Smooth muscle cell (in vitro differentiated cells): ENCODE measurements at regions not wholly inside any gene's neighbourhood (a gene's known extent, or its start where the extent isn't known, plus 50 kb on each side); places are given as distances from the start of the nearest gene placed in this dataset.

Experiments used
- DNase-seq: peaks from one replicate; lab custom pipeline; 2025; ENCODE audit not compliant: unreplicated experiment; lab: John Stamatoyannopoulos, UW
- H2AFZ ChIP-seq: fragments of 200-600 bp; sonication (generic); 2 replicates; pipeline ENCODE4 v1.6.0; 2016; ENCODE audit warnings: antibody characterized with exemption, low read depth, mild to moderate bottlenecking
- H3F3A ChIP-seq: fragments of 200-600 bp; sonication (generic); 2 replicates; pipeline ENCODE4 v1.6.0; 2017; ENCODE audit warnings: antibody characterized with exemption, low read depth
- H3K27ac ChIP-seq: fragments of 200-600 bp; sonication (generic); 2 replicates; pipeline ENCODE4 v1.5.1; 2016; ENCODE audit warnings: low read depth, mild to moderate bottlenecking
- H3K27me3 ChIP-seq: fragments of 200-600 bp; sonication (generic); 2 replicates; pipeline ENCODE4 v1.6.1; 2016; ENCODE audit warnings: low read depth, mild to moderate bottlenecking
- H3K36me3 ChIP-seq: fragments of 200-600 bp; sonication (generic); 2 replicates; pipeline ENCODE4 v1.5.1; 2016; ENCODE audit warnings: low read depth
- H3K4me1 ChIP-seq: fragments of 200-600 bp; sonication (generic); 2 replicates; pipeline ENCODE4 v1.5.1; 2016; ENCODE audit warnings: low read depth
- H3K4me2 ChIP-seq: fragments of 200-600 bp; sonication (generic); 2 replicates; pipeline ENCODE4 v1.6.0; 2016; ENCODE audit warnings: mild to moderate bottlenecking
- H3K4me3 ChIP-seq: fragments of 200-600 bp; sonication (generic); 2 replicates; pipeline ENCODE4 v1.5.1; 2016; ENCODE audit warnings: mild to moderate bottlenecking
- H3K79me2 ChIP-seq: fragments of 200-600 bp; sonication (generic); 2 replicates; pipeline ENCODE4 v1.6.0; 2016; ENCODE audit warnings: low read depth, mild to moderate bottlenecking
- H3K9ac ChIP-seq: fragments of 200-600 bp; sonication (generic); 2 replicates; pipeline ENCODE4 v1.6.0; 2016; ENCODE audit warnings: low read depth
- H3K9me3 ChIP-seq: fragments of 200-600 bp; sonication (generic); replicated peaks from 2 replicates; pipeline ENCODE4 v1.5.1; 2016; ENCODE audit warnings: low read depth
- H4K20me1 ChIP-seq: fragments of 200-600 bp; sonication (generic); 2 replicates; pipeline ENCODE4 v1.6.0; 2016; ENCODE audit warnings: low read depth
- WGBS: methylation state at CpG from one replicate; pipeline ENCODE4 v1.1.7; 2016; ENCODE audit warnings: low lambda C conversion rate; 5-methylcytosine and 5-hydroxymethylcytosine counted together
- TF ChIP-seq, protein P1 (sequence below): fragments of 200-600 bp; sonication (generic); IDR thresholded peaks from 2 replicates; pipeline ENCODE4 v1.5.1; 2017; ENCODE audit warnings: borderline replicate concordance, mild to moderate bottlenecking, antibody characterized with exemption; ENCODE audit not compliant: insufficient read depth, poor library complexity, severe bottlenecking

DNA sequence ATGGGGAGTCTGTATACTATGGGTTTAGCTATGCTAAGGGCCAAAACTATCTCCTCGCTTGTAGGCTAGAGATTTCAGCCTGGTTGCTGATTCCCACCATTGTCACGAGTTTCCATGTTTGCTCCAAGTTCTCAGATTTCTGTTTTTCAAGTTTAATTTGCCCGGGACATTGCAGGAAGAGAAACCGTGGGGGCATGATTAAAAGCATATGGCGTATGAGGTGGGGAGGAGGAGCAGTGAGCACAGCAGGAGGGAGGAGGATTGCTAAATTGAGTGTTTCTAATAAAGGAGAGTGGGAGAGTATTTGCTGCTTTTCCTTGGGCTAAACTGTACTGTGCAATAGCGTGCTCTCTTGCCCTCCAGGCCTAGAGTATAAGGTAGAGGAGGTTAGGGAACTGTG lies 558.4 kb downstream of the METTL15 start:
- no peaks in the 10 kb centered on the region for H3K27me3 ChIP-seq
- WGBS: 73% methylated on average over 6 of the region's 6 CpGs
- H3K9me3 ChIP-seq: no peaks in the 10 kb centered on the region
- H3K9ac ChIP-seq: no peak overlapping the region
- DNase-seq: no peak
- no peak overlapping the region for H3K27ac ChIP-seq
- no peaks in the 10 kb centered on the region for H3K4me1 ChIP-seq
- H4K20me1 ChIP-seq: no peaks in the 10 kb centered on the region
- no peak overlapping the region for H2AFZ ChIP-seq
- no peaks in the 10 kb centered on the region for H3F3A ChIP-seq
- H3K79me2 ChIP-seq: no peaks in the 10 kb centered on the region
- TF ChIP-seq, protein P1, sequence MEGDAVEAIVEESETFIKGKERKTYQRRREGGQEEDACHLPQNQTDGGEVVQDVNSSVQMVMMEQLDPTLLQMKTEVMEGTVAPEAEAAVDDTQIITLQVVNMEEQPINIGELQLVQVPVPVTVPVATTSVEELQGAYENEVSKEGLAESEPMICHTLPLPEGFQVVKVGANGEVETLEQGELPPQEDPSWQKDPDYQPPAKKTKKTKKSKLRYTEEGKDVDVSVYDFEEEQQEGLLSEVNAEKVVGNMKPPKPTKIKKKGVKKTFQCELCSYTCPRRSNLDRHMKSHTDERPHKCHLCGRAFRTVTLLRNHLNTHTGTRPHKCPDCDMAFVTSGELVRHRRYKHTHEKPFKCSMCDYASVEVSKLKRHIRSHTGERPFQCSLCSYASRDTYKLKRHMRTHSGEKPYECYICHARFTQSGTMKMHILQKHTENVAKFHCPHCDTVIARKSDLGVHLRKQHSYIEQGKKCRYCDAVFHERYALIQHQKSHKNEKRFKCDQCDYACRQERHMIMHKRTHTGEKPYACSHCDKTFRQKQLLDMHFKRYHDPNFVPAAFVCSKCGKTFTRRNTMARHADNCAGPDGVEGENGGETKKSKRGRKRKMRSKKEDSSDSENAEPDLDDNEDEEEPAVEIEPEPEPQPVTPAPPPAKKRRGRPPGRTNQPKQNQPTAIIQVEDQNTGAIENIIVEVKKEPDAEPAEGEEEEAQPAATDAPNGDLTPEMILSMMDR: no peak
- no peaks in the 10 kb centered on the region for H3K36me3 ChIP-seq
- no peak overlapping the region for H3K4me3 ChIP-seq
- no peak overlapping the region for H3K4me2 ChIP-seq

DNA sequence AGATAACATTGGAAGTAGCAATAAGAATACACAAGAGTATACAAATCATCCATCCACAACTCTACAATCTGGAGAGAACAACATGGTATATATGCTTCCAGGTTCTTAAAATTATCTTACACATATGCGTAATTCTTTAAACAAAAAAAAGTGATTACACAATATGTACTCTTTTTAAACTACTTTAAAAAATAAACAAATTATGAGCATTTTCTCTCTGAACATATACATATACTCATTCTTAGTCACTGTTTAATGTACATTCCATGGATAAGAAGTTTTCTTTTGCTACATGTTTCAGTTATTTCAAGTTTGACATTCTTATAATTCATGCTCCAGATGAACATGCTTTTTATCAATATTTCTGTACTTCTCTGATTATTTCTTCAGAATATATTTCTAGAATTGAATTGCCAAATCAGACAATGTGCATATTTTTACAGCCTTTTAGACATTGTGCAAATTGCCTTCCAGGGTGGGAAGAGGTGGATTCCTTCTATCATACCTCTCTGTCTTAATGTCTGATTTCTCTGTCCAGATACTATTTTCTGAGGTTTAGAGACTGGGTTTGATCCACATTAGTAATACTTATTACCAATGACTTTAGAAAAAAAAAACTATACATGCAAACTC lies 551.6 kb downstream of the METTL15 start:
- H3F3A ChIP-seq: peaks cover 4% of the 10 kb centered on the region
- no peaks in the 10 kb centered on the region for H4K20me1 ChIP-seq
- H3K27me3 ChIP-seq: no peaks in the 10 kb centered on the region
- H3K4me1 ChIP-seq: no peaks in the 10 kb centered on the region
- H3K27ac ChIP-seq: no peak overlapping the region
- DNase-seq: no peak
- H2AFZ ChIP-seq: no peak overlapping the region
- no peaks in the 10 kb centered on the region for H3K79me2 ChIP-seq
- H3K36me3 ChIP-seq: no peaks in the 10 kb centered on the region
- WGBS: 72% methylated on average over 1 of the region's 1 CpG
- H3K9ac ChIP-seq: no peak overlapping the region
- no peak overlapping the region for H3K4me3 ChIP-seq
- H3K9me3 ChIP-seq: no peaks in the 10 kb centered on the region
- TF ChIP-seq, protein P1: no peak
- H3K4me2 ChIP-seq: no peak overlapping the region

DNA sequence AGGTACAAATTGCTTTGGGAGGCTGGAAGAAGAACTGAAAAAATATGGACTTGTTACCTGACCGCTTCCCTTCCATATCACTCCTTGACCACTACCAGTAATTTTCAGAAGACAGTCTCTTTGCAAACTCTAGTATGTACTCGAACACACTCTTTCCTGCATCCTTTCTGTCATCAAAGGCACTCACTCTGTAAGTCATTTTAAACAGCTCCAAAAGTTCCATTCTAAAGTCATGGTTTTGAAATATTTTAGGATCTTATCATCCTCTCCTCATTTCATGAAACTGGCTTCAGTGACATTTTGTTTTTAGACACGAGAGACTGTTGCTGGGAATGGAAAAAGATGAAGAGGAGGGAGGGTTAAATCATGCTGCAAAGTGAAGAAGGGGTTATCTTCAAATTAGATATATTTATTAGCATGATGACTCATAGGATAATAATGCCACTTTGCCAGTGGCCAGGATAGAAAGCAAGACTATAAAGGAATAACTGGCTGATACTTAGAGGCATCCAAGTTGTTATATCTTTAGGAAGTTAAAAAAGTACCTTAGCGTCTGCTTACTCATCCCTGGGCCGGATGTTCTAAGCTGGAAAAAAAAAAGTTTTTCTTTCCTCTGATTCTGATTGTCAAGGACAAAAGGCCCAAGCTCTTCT lies 549.3 kb downstream of the METTL15 start:
- H3K4me2 ChIP-seq: no peak overlapping the region
- H3K4me3 ChIP-seq: no peak overlapping the region
- WGBS: 37% methylated on average over 5 of the region's 5 CpGs
- no peak for DNase-seq
- no peaks in the 10 kb centered on the region for H4K20me1 ChIP-seq
- no peaks in the 10 kb centered on the region for H3K4me1 ChIP-seq
- TF ChIP-seq, protein P1: no peak
- no peak overlapping the region for H2AFZ ChIP-seq
- no peaks in the 10 kb centered on the region for H3K79me2 ChIP-seq
- no peaks in the 10 kb centered on the region for H3K27me3 ChIP-seq
- no peaks in the 10 kb centered on the region for H3K9me3 ChIP-seq
- no peak overlapping the region for H3K9ac ChIP-seq
- no peaks in the 10 kb centered on the region for H3K36me3 ChIP-seq
- peaks cover 4% of the 10 kb centered on the region for H3F3A ChIP-seq
- H3K27ac ChIP-seq: no peak overlapping the region

DNA sequence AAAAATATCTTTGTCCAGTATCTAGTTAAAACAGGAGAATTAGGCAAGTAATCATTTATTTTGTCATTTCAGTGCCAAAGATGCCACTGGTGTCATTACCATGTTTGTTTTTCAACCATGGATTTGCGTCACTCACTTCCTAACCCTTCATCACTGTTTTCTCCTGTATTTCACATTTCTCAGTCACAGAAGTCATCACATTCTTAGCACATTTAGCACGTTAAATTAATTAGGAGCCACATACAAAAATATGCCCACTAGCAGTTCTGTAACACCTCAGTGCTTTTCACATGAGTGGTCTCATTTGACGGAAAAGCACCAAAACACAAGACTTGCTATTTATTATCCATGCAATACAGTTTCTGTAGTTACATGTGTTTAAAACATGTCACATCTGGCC lies 546.0 kb downstream of the METTL15 start:
- 92% methylated on average over 3 of the region's 3 CpGs for WGBS
- Histone ChIP-seq H4K20me1 (no peaks in the 10 kb centered on the region), H2AFZ (no peak overlapping the region), H3K36me3 (no peaks in the 10 kb centered on the region), H3K79me2 (no peaks in the 10 kb centered on the region), H3K4me3 (no peak overlapping the region), H3K27me3 (no peaks in the 10 kb centered on the region), H3K9ac (no peak overlapping the region), H3K27ac (no peak overlapping the region), H3K9me3 (no peaks in the 10 kb centered on the region), H3K4me2 (no peak overlapping the region), H3F3A (peaks cover 4% of the 10 kb centered on the region), H3K4me1 (no peaks in the 10 kb centered on the region)
- DNase-seq: no peak
- TF ChIP-seq, protein P1: no peak
